SK-N-SH (cell line): ENCODE measurements at regions not wholly inside any gene's neighbourhood (a gene's known extent, or its start where the extent isn't known, plus 50 kb on each side); places are given as distances from the start of the nearest gene placed in this dataset.

Experiments used
- CTCF ChIA-PET: fragments of 300-600, 350-600 bp; formaldehyde crosslinking; extraction: SDS; loops from one replicate; lab custom pipeline; 2021; lab: Yijun Ruan, JAX
- POLR2A ChIA-PET: fragments of 350-600 bp; sonication (Branson Sonifier 250); formaldehyde crosslinking; extraction: SDS; loops from one replicate; lab custom pipeline; 2020; ENCODE audit warnings: antibody characterized with exemption, inconsistent platforms; lab: Yijun Ruan, JAX
- DNase-seq: peaks from one replicate; pipeline ENCODE4 v3.0.0; 2012
- H2AFZ ChIP-seq: fragments of 200-600 bp; sonication (generic); 2 replicates; pipeline ENCODE4 v1.8.1; 2016; ENCODE audit warnings: antibody characterized with exemption, mild to moderate bottlenecking, low read depth
- H3F3A ChIP-seq: fragments of 200-600 bp; sonication (generic); replicated peaks from 2 replicates; pipeline ENCODE3; 2016; ENCODE audit warnings: antibody characterized with exemption, mild to moderate bottlenecking; ENCODE audit not compliant: insufficient read depth
- H3K27ac ChIP-seq, 2 experiments: fragments of 200-500 bp in 1 of 2; fragments of 200-600 bp in 1 of 2; sonication (Bioruptor generic) in 1 of 2; sonication (generic), shearing (Covaris generic) in 1 of 2; 2 replicates each; pipeline versions ENCODE4 v1.5.1 to v1.6.1; 2014 to 2016; ENCODE audit warnings: low read depth in 2 of 2, inconsistent platforms in 1 of 2, low read length in 1 of 2, mild to moderate bottlenecking in 1 of 2, mixed read lengths in 1 of 2
- H3K27me3 ChIP-seq: fragments of 200-600 bp; sonication (generic), shearing (Covaris generic); 2 replicates; pipeline ENCODE4 v1.6.1; 2016; ENCODE audit warnings: mixed run types; ENCODE audit not compliant: insufficient read depth
- H3K36me3 ChIP-seq, 2 experiments: fragments of 200-500 bp in 1 of 2; fragments of 200-600 bp in 1 of 2; sonication (Bioruptor generic) in 1 of 2; sonication (generic) in 1 of 2; replicated peaks in 1 of 2; 2 replicates each; pipeline versions ENCODE3 to v1.5.1; 2014 to 2016; ENCODE audit warnings: low read length in 1 of 2, mild to moderate bottlenecking in 1 of 2; ENCODE audit not compliant: insufficient read depth in 2 of 2, control insufficient read depth in 1 of 2
- H3K4me1 ChIP-seq, 2 experiments: fragments of 200-500 bp in 1 of 2; fragments of 200-600 bp in 1 of 2; sonication (Bioruptor generic) in 1 of 2; sonication (generic), shearing (Covaris generic) in 1 of 2; 2 replicates each; pipeline versions ENCODE4 v1.5.1 to v1.6.1; 2014 to 2016; ENCODE audit warnings: low read depth in 1 of 2, low read length in 1 of 2, mixed run types in 1 of 2; ENCODE audit not compliant: insufficient read depth in 2 of 2, control insufficient read depth in 1 of 2
- H3K4me2 ChIP-seq: fragments of 200-600 bp; sonication (generic), shearing (Covaris generic); 2 replicates; pipeline ENCODE4 v1.6.1; 2017; ENCODE audit warnings: mixed run types
- H3K4me3 ChIP-seq, 2 experiments: fragments of 200-500 bp in 1 of 2; fragments of 200-600 bp in 1 of 2; sonication (Bioruptor generic) in 1 of 2; sonication (generic), shearing (Covaris generic) in 1 of 2; 2 replicates each; pipeline versions ENCODE4 v1.5.1 to v1.8.1; 2014 to 2016; ENCODE audit warnings: low read depth in 2 of 2, inconsistent platforms in 1 of 2, low read length in 1 of 2, mild to moderate bottlenecking in 1 of 2, mixed read lengths in 1 of 2, moderate library complexity in 1 of 2
- H3K79me2 ChIP-seq: fragments of 200-600 bp; sonication (generic); 2 replicates; pipeline ENCODE4 v1.8.1; 2017; ENCODE audit warnings: mild to moderate bottlenecking; ENCODE audit not compliant: insufficient read depth
- H3K9ac ChIP-seq: fragments of 200-600 bp; sonication (generic); 2 replicates; pipeline ENCODE4 v1.6.1; 2017; ENCODE audit warnings: mixed run types
- H3K9me2 ChIP-seq: fragments of 200-600 bp; sonication (generic); 2 replicates; pipeline ENCODE4 v1.6.1; 2017; ENCODE audit warnings: mixed run types
- H3K9me3 ChIP-seq: fragments of 200-600 bp; sonication (generic); 2 replicates; pipeline ENCODE4 v1.6.1; 2017; ENCODE audit warnings: mixed run types, mild to moderate bottlenecking, moderate library complexity
- H4K20me1 ChIP-seq: fragments of 200-600 bp; sonication (generic); 2 replicates; pipeline ENCODE4 v1.6.1; 2017; ENCODE audit warnings: mild to moderate bottlenecking, mixed run types; ENCODE audit not compliant: insufficient read depth
- CHD2 ChIP-seq: fragments of 150-350 bp; IDR thresholded peaks from 2 replicates; pipeline ENCODE4 v1.6.1; 2018; ENCODE audit warnings: low read length; ENCODE audit not compliant: partially characterized antibody
- EZH2phosphoT487 ChIP-seq: fragments of 200-600 bp; sonication (generic); IDR thresholded peaks from 2 replicates; pipeline ENCODE4 v1.6.1; 2017; ENCODE audit warnings: low read depth, mixed run types, mild to moderate bottlenecking, antibody characterized with exemption, moderate library complexity, borderline replicate concordance
- FOSL2 ChIP-seq: IDR thresholded peaks from 2 replicates; pipeline ENCODE4 v1.4.0; 2012; ENCODE audit warnings: low read depth, mild to moderate bottlenecking, moderate library complexity, borderline replicate concordance
- FOXJ3 ChIP-seq: sonication (generic); formaldehyde crosslinking; IDR thresholded peaks from 2 replicates; pipeline ENCODE4 v1.5.1; 2020; ENCODE audit warnings: mild to moderate bottlenecking, missing genetic modification reagents
- GATA2 ChIP-seq: sonication (generic); formaldehyde crosslinking; IDR thresholded peaks from 2 replicates; pipeline ENCODE4 v1.5.0; 2020; ENCODE audit warnings: mild to moderate bottlenecking, missing genetic modification reagents
- MEF2A ChIP-seq: IDR thresholded peaks from 2 replicates; pipeline ENCODE4 v1.4.0; 2012; ENCODE audit warnings: low read depth, borderline replicate concordance
- POLR2AphosphoS5 ChIP-seq: IDR thresholded peaks from 2 replicates; pipeline ENCODE4 v1.6.1; 2012; ENCODE audit warnings: low read depth, low read length
- RAD21 ChIP-seq: IDR thresholded peaks from 2 replicates; pipeline ENCODE4 v1.6.1; 2012; ENCODE audit warnings: mild to moderate bottlenecking, low read length
- REST ChIP-seq: IDR thresholded peaks from 2 replicates; pipeline ENCODE4 v1.6.1; 2012; ENCODE audit warnings: mild to moderate bottlenecking, low read depth, low read length, moderate library complexity
- RFX5 ChIP-seq: IDR thresholded peaks from 2 replicates; pipeline ENCODE4 v1.6.1; 2012; ENCODE audit warnings: mild to moderate bottlenecking, improper control_type of control experiment, low read length
- TAF1 ChIP-seq: IDR thresholded peaks from 2 replicates; pipeline ENCODE4 v1.6.1; 2012; ENCODE audit warnings: low read depth, mild to moderate bottlenecking, low read length, moderate library complexity, borderline replicate concordance
- TCF12 ChIP-seq: IDR thresholded peaks from 2 replicates; pipeline ENCODE4 v1.4.0; 2012
- YY1 ChIP-seq: IDR thresholded peaks from 2 replicates; pipeline ENCODE4 v1.4.0; 2012; ENCODE audit warnings: low read depth, mild to moderate bottlenecking
- ZBTB33 ChIP-seq: IDR thresholded peaks from 2 replicates; pipeline ENCODE4 v1.4.0; 2012; ENCODE audit warnings: low read depth, borderline replicate concordance
- WGBS: methylation state at CpG from one replicate; pipeline ENCODE4 v1.1.6; 2017; ENCODE audit warnings: low lambda C conversion rate; 5-methylcytosine and 5-hydroxymethylcytosine counted together
- TF ChIP-seq, protein P1 (sequence below): IDR thresholded peaks from 2 replicates; pipeline ENCODE4 v1.4.0; 2012; ENCODE audit warnings: low read depth

GRCh38 chr3:145182196-145182911, 978.6 kb downstream of the PLOD2 start (continued):
- TF ChIP-seq ZBTB33: no peak
- TF ChIP-seq, all 33 proteins: peak for 0

GRCh38 chr3:145183261-145183660, 977.7 kb downstream of the PLOD2 start:
- Histone ChIP-seq H3K27me3 (no peaks in the 10 kb centered on the region), H3K4me2 (no peak overlapping the region), H3K27ac (no peak overlapping the region), H3K9ac (no peak overlapping the region), H3K9me3 (no peaks in the 10 kb centered on the region), H3K9me2 (no peaks in the 10 kb centered on the region), H3K79me2 (no peaks in the 10 kb centered on the region), H3K36me3 (no peaks in the 10 kb centered on the region), H3K4me3 (no peak overlapping the region), H4K20me1 (no peaks in the 10 kb centered on the region), H2AFZ (no peak overlapping the region), H3K4me1 (no peaks in the 10 kb centered on the region; a peak in 1 of 4 replicates), H3F3A (no peaks in the 10 kb centered on the region)
- no peak for DNase-seq
- TF ChIP-seq RFX5: no peak
- no peak for TF ChIP-seq POLR2AphosphoS5
- no peak for TF ChIP-seq REST
- no peak for TF ChIP-seq YY1
- no peak for TF ChIP-seq RAD21
- TF ChIP-seq GATA2 (CRISPR knock-in tag): no peak
- TF ChIP-seq EZH2phosphoT487: no peak
- TF ChIP-seq MEF2A: no peak
- TF ChIP-seq, protein P1, sequence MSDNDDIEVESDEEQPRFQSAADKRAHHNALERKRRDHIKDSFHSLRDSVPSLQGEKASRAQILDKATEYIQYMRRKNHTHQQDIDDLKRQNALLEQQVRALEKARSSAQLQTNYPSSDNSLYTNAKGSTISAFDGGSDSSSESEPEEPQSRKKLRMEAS: no peak
- TF ChIP-seq CHD2: no peak
- TF ChIP-seq TCF12: no peak
- no peak for TF ChIP-seq FOSL2
- TF ChIP-seq FOXJ3 (CRISPR knock-in tag): no peak
- no peak for TF ChIP-seq TAF1
- WGBS: 9% methylated on average over 3 of the region's 3 CpGs
- ChIA-PET CTCF (no interaction called here), POLR2A (no interaction called here)
